DND-41 (cell line): ENCODE measurements at regions not wholly inside any gene's neighbourhood (a gene's known extent, or its start where the extent isn't known, plus 50 kb on each side); places are given as distances from the start of the nearest gene placed in this dataset.

Experiments
- ATAC-seq: fragments of 200-7000 bp; cut with Tn5 transposase; 3 replicates; pipeline ENCODE4 v1.9.1; 2021; ENCODE audit warnings: low read depth; ENCODE audit not compliant: insufficient read depth
- DNase-seq: peaks from one replicate; pipeline ENCODE4 v3.0.0-alpha.2; 2020
- H2AFZ ChIP-seq: 2 replicates; pipeline ENCODE4 v1.6.0; 2012; ENCODE audit warnings: low read depth, low read length
- H3K27ac ChIP-seq: 2 replicates; pipeline ENCODE4 v1.5.1; 2012; ENCODE audit warnings: low read length, inconsistent platforms
- H3K27me3 ChIP-seq: fragments of 200-600 bp; sonication (generic); 2 replicates; pipeline ENCODE4 v1.6.0; 2012; ENCODE audit warnings: low read length, mild to moderate bottlenecking, inconsistent platforms; ENCODE audit not compliant: insufficient read depth, poor library complexity
- H3K36me3 ChIP-seq: 2 replicates; pipeline ENCODE4 v1.5.1; 2012; ENCODE audit warnings: low read length, inconsistent platforms; ENCODE audit not compliant: insufficient read depth
- H3K4me1 ChIP-seq: 2 replicates; pipeline ENCODE4 v1.5.1; 2012; ENCODE audit warnings: mild to moderate bottlenecking, low read length; ENCODE audit not compliant: insufficient read depth
- H3K4me2 ChIP-seq: 2 replicates; pipeline ENCODE4 v1.6.0; 2012; ENCODE audit warnings: mild to moderate bottlenecking, moderate library complexity, low read length, inconsistent platforms; ENCODE audit not compliant: insufficient read depth
- H3K4me3 ChIP-seq, 2 experiments: fragments of 200-600 bp in 1 of 2; shearing (Covaris generic) in 1 of 2; 2 replicates each; pipeline ENCODE4 v1.5.1; 2012 to 2016; ENCODE audit warnings: inconsistent platforms in 2 of 2, low read length in 2 of 2, mild to moderate bottlenecking in 2 of 2, low read depth in 1 of 2, moderate library complexity in 1 of 2
- H3K79me2 ChIP-seq: 2 replicates; pipeline ENCODE4 v1.6.0; 2012; ENCODE audit warnings: low read length, inconsistent platforms; ENCODE audit not compliant: insufficient read depth
- H3K9ac ChIP-seq: 2 replicates; pipeline ENCODE4 v1.6.0; 2012; ENCODE audit warnings: low read depth, mild to moderate bottlenecking, inconsistent platforms, low read length, moderate library complexity
- H3K9me3 ChIP-seq: 2 replicates; pipeline ENCODE4 v1.5.1; 2012; ENCODE audit warnings: low read length, moderate library complexity, mild to moderate bottlenecking, inconsistent platforms; ENCODE audit not compliant: insufficient read depth, severe bottlenecking
- H4K20me1 ChIP-seq: 2 replicates; pipeline ENCODE4 v1.6.0; 2012; ENCODE audit warnings: low read length; ENCODE audit not compliant: insufficient read depth
- CTCF ChIP-seq: IDR thresholded peaks from 2 replicates; pipeline ENCODE4 v1.5.1; 2012; ENCODE audit warnings: borderline replicate concordance, low read length, moderate library complexity, mild to moderate bottlenecking; ENCODE audit not compliant: poor library complexity, severe bottlenecking; ENCODE audit errors: extremely low read depth
- EZH2 ChIP-seq: IDR thresholded peaks from 3 replicates; pipeline ENCODE4 v1.6.1; 2012; ENCODE audit warnings: borderline replicate concordance, low read depth, mild to moderate bottlenecking, moderate library complexity, low read length, inconsistent platforms; ENCODE audit not compliant: severe bottlenecking

GRCh38 chr10:108709927-108710722, 1213.2 kb downstream of the XPNPEP1 start:
- Histone ChIP-seq H3K27ac (no peak overlapping the region), H3K36me3 (no peaks in the 10 kb centered on the region), H3K79me2 (no peaks in the 10 kb centered on the region), H4K20me1 (no peaks in the 10 kb centered on the region), H3K27me3 (no peaks in the 10 kb centered on the region), H3K9ac (no peak overlapping the region), H3K9me3 (peaks cover 6% of the 10 kb centered on the region), H2AFZ (no peak overlapping the region), H3K4me2 (no peak overlapping the region), H3K4me1 (no peaks in the 10 kb centered on the region), H3K4me3 (no peak overlapping the region)
- no peak for TF ChIP-seq EZH2
- no peak for TF ChIP-seq CTCF
- DNase-seq (no peak), ATAC-seq (no peak)

- DNase-seq (no peak), ATAC-seq (no peak)
- H3K4me2 ChIP-seq: no peak overlapping the region
- H3K4me3 ChIP-seq: no peak overlapping the region
- no peaks in the 10 kb centered on the region for H4K20me1 ChIP-seq
- TF ChIP-seq CTCF: no peak
- no peak for TF ChIP-seq EZH2
- H3K27ac ChIP-seq: no peak overlapping the region
- H3K36me3 ChIP-seq: no peaks in the 10 kb centered on the region
- H3K27me3 ChIP-seq: no peaks in the 10 kb centered on the region
- no peak overlapping the region for H3K9ac ChIP-seq
- no peak overlapping the region for H2AFZ ChIP-seq
- H3K79me2 ChIP-seq: no peaks in the 10 kb centered on the region
- no peaks in the 10 kb centered on the region for H3K4me1 ChIP-seq
- H3K9me3 ChIP-seq: no peaks in the 10 kb centered on the region
Measured at GRCh38 chr10:108708363-108708762, 1214.9 kb downstream of the XPNPEP1 start.

GRCh38 chr10:108696792-108697477, 1226.4 kb downstream of the XPNPEP1 start:
- H3K4me3 ChIP-seq: no peak overlapping the region
- H3K27me3 ChIP-seq: no peaks in the 10 kb centered on the region
- no peak overlapping the region for H3K27ac ChIP-seq
- H3K4me2 ChIP-seq: no peak overlapping the region
- no peak overlapping the region; the same call in 1 of the 2 replicates for H2AFZ ChIP-seq
- H3K9me3 ChIP-seq: no peaks in the 10 kb centered on the region
- H3K9ac ChIP-seq: no peak overlapping the region
- DNase-seq (no peak), ATAC-seq (no peak)
- no peaks in the 10 kb centered on the region for H4K20me1 ChIP-seq
- H3K4me1 ChIP-seq: no peaks in the 10 kb centered on the region
- no peak for TF ChIP-seq EZH2
- TF ChIP-seq CTCF: no peak
- no peaks in the 10 kb centered on the region for H3K36me3 ChIP-seq
- H3K79me2 ChIP-seq: no peaks in the 10 kb centered on the region
